GM19035 (cell line): ENCODE measurements at regions not wholly inside any gene's neighbourhood (a gene's known extent, or its start where the extent isn't known, plus 50 kb on each side); places are given as distances from the start of the nearest gene placed in this dataset.

ENCODE experiments used
- ATAC-seq: cut with Tn5 transposase; IDR thresholded peaks from one replicate; pipeline ENCODE4 v1.9.1; 2021; ENCODE audit not compliant: unreplicated experiment

- no peak for ATAC-seq
These were observed 1245.7 kb upstream of the LRRTM1 start for GRCh38 chr2:81550277-81550676.

GRCh38 chr2:81549646-81550045, 1245.1 kb upstream of the LRRTM1 start:
- ATAC-seq: no peak

GRCh38 chr2:81545626-81546025, 1241.1 kb upstream of the LRRTM1 start:
- ATAC-seq: no peak

GRCh38 chr2:81542119-81542518, 1237.6 kb upstream of the LRRTM1 start:
- ATAC-seq: no peak

GRCh38 chr2:81529944-81530343, 1225.4 kb upstream of the LRRTM1 start:
- no peak for ATAC-seq

GRCh38 chr2:81528852-81529480, 1224.4 kb upstream of the LRRTM1 start:
- ATAC-seq: no peak

GRCh38 chr2:81523344-81523743, 1218.8 kb upstream of the LRRTM1 start:
- no peak for ATAC-seq

- ATAC-seq: no peak
These were observed 1208.8 kb upstream of the LRRTM1 start for GRCh38 chr2:81513328-81513727.

- ATAC-seq: no peak
These were observed 1201.0 kb upstream of the LRRTM1 start for GRCh38 chr2:81505586-81505985.

- no peak for ATAC-seq
These were observed 1191.0 kb upstream of the LRRTM1 start for GRCh38 chr2:81495556-81495955.

GRCh38 chr2:81483254-81483653, 1178.7 kb upstream of the LRRTM1 start:
- no peak for ATAC-seq

GRCh38 chr2:81481994-81482368, 1177.4 kb upstream of the LRRTM1 start:
- ATAC-seq: no peak

GRCh38 chr2:81481242-81481993, 1176.9 kb upstream of the LRRTM1 start:
- ATAC-seq: no peak

- no peak for ATAC-seq
These were observed 1162.5 kb upstream of the LRRTM1 start for GRCh38 chr2:81467096-81467495.

GRCh38 chr2:81462420-81462819, 1157.9 kb upstream of the LRRTM1 start:
- ATAC-seq: no peak

- no peak for ATAC-seq
These were observed 1140.6 kb upstream of the LRRTM1 start for GRCh38 chr2:81445176-81445575.

- no peak for ATAC-seq
These were observed 1133.0 kb upstream of the LRRTM1 start for GRCh38 chr2:81437456-81438000.

GRCh38 chr2:81436256-81436655, 1131.7 kb upstream of the LRRTM1 start:
- no peak for ATAC-seq

- ATAC-seq: no peak
These were observed 1108.1 kb upstream of the LRRTM1 start for GRCh38 chr2:81412681-81413080.

- no peak for ATAC-seq
These were observed 1099.0 kb upstream of the LRRTM1 start for GRCh38 chr2:81403508-81403907.

GRCh38 chr2:81396417-81397019, 1092.0 kb upstream of the LRRTM1 start:
- no peak for ATAC-seq

GRCh38 chr2:81395746-81396145, 1091.2 kb upstream of the LRRTM1 start:
- no peak for ATAC-seq
